SKM-1 (cell line): ENCODE measurements at regions not wholly inside any gene's neighbourhood (a gene's known extent, or its start where the extent isn't known, plus 50 kb on each side); places are given as distances from the start of the nearest gene placed in this dataset.

Experiments used
- DNase-seq: peaks from one replicate; lab custom pipeline; 2025; ENCODE audit not compliant: unreplicated experiment; lab: John Stamatoyannopoulos, UW

DNA sequence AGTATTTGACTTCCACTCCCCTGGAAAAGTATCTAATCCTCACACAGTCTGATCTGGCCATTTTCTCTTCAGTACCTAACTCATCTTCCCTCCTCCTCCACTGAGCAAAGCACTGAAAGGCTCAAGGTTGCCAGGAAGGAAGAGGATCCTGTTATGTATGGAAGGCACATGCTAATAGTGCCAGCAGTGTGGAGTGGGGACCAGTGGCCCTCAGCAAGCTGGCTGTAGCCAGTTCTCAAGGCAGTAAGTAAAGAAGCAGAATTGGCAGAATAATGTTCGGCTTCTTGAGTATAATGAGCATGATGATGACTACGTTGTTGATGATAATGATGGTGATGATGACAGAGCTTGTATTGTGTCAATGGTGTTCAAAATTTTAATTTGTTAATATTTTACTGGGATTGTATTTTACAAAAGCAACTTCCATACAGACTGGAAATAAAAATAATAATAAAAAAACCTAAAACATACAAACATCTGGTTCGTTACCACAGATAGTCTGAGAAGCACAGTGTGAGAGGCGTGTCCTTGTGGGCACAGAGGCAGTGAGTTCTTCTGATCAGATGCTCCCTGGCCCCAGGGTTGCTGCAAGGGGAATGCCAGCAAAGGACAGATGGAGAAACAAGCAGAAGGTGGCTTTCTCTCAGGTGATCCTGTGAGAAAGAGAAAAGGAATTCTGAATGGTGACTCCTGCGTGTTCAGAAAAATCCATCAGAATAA is 528.8 kb downstream of the CMPK2 start:
- no peak for DNase-seq

DNA sequence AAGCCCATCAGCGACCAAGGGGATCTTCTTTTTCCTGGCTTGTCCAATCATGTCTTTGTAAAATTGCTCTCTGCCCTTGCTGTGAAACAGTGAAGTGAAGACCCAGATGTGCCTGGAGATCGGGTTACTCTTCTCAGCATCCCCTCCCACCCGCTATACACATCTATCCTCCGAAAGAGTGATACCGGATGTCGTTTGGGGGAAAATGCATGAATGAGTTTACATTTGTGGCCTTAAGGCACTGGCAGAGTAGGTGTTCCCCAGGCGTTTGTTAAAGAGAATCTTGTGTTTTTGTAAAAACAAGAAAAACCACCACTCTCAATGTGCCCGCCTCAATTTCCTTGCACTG is 528.3 kb downstream of the CMPK2 start:
- DNase-seq = no peak

DNA sequence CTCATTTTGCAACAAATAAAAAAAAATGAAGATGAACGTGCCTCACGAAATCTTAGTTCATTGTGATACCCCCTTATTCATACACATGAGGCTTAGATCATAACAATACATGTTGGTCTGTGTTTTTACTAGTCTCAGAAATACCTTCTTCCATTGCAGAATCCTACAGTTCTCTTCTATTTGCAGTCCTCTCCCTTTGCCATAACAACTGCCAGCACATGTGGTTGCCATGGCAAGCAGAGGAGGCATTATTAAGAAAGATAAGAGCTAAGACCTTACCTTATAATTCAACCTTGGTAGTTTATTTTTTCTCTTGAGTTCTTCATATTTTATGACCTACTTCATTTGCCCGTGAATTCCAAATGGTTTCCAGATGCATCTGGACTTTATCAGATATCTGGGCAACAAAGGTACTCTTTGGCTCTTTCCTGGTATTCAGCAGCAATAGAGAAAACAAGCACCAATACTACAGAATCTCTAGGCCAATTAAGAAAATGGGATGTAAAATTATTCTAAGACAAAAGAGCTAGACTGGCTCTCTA is 524.0 kb downstream of the CMPK2 start:
- DNase-seq = no peak

DNA sequence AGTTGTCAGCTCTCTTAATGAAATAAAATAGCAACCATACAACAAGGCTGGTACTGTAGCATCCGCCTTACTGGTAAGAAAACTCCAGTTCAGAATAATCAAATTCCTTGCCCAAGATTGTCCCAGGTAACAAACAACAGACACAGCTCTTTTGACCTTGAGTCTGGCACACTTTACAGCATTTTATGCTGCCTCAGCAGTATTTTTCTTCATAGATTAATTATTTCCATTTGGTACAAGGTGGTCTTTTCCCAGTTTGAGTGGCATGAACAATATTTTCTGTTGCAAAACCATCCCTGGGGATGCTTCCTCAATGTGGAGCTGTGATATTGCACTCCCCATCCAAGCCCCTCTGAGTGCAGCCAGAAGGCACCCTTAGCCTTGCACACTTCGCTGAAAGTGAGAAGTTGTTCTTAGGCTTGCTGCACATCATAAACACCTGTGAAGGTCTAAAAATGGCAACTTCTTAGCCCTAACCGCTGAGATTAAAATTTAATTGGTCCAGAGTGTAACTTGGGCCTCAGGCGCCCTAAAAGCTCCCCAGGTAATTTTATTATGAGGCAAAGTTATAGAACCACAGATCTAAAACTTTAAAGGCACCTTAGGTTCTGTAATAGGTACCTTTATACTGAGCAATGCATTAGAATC is 523.3 kb downstream of the CMPK2 start:
- DNase-seq = no peak

DNA sequence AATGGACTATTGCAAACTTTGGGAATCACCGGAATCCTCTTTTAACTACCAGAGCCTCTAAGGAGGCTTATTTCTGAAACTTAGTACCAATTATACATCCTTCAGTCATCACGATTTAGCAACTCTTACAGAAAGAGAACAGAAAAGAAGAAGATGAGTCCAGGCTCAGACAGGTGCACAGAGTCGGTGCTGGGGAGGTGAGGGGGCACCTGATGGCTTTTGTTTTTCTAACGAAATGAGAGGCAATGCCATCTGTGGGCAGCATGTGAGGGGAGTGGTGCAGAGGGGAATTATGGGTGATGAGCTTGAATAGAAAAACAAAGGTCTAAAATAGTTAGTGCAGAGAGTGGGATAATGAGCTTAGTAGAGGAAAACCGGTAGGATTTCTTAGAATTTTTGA is 522.6 kb downstream of the CMPK2 start:
- no peak for DNase-seq

DNA sequence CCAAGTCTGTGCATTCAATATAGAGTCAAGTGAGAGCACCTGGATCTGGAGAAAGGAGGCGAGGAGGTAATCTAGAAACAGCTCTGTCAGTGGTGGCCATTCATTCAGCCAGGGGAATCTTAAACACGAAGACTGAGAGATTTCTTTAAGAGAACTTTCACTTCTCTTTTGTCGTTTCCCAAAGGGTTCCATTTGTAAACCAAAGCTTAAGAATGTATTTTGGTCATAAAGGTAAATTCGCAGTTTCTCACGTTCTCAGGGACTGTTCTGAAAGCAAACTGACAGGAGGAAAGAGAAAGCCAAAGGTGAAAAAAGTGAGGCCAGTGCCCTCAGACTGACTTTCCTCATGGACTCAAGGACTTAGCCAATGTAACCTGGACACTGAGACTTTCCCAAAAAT is 513.5 kb downstream of the CMPK2 start:
- DNase-seq = no peak

DNA sequence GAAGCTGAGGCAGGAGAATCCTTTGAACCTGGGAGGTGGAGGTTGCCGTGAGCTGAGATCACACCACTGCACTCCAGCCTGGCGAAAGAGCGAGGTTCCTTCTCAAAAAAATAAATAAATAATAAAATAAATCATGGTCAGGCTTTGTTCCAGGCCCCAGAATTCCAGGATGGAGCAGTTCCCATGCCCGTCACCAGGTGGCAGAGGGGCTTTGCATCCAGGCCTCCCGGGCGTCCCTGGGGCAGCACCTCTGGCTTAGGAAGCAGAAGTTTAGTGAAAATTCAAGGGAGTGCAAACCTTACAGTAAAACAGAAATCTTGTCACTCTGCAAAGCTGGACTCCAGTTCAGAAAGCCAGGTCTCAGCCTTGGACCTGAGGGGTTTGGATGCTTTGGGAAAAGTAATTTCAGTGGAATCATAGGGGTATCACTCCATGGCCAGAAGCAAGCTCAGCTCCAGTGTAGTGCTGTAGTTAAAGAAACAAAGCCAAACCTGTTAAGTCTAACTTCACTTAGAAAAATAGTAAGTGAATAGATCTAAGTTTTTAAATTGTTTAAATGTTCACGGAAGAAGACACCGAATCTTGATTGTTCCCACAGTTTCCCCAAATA is 512.7 kb downstream of the CMPK2 start:
- no peak for DNase-seq

DNA sequence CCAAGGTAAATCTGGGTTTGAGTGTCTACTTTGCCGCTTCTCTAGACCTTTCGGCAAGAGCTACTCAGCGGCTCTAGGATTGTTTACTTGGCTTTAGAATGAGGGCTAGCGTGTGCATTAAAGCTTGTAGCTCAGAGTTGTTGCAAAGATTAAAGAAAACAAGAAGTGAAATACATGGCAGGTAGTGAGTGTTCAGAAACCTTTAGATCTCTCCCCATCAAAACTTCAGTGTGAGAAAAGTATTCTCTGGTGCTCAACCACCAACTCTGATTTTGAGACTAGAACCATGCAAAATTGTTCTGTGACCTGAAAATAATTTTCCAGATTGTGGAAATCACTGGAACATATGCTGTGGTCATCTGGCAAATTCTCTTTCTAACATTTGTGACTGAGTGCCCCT is 512.0 kb downstream of the CMPK2 start:
- DNase-seq = no peak

DNA sequence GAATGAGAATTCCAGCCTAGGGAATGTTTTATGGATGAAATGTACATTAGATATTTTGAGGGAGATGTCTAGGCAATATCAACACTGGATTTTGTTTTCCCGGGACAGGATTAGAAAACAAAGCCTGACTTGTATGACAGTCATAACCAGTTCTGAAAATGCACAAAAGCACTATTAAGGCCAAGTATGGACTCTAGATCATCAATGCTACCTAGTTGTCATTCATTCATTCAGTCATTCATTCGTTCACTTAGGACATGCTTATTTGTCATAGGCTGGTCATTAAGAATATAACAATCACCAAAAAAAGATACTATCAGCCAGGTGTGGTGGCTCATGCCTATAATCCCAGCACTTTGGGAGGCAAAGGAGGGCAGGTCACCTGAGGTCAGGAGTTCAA is 511.2 kb downstream of the CMPK2 start:
- DNase-seq = no peak

DNA sequence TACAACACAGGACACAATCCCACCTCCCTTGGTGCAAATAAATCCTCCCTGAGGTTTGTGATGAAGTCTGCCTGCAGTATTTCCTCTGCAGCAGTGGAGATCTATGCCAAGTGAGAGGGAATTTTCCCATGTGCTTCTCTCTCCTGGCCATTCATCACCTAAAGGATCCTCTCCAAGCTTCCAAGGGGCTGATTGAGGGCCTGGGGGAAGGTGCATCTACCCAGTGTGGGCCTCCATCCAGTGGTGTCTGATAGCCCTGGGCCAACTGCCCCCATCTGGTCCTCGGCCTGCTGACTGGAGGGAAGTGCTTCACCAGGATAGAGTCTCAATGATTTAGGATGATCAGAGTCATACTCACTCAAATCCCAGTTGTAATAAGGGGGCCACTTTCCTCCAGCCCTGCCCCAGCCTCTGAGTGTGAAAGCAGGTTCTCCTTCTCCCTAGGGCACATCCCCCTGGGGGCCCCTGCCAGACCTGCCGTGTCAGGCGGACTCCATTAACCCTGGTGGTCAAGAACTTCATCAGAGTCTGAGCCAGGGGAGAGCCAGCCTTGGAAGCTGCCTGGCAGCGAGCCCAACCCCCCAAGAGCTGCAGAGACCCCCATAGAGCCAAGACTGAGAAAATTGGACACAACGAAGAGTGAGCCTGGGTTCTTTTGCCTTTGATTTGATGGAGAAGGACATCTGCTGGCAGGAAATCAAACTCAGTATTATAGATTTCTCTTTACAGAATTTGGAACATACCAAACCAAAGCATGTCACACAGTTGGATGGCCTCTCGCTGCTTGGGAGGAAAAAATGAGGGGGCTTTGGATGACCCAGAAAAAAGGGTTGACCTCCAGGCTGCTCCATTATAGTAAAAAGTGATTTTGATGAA is 509.6 kb downstream of the CMPK2 start:
- DNase-seq = no peak

DNA sequence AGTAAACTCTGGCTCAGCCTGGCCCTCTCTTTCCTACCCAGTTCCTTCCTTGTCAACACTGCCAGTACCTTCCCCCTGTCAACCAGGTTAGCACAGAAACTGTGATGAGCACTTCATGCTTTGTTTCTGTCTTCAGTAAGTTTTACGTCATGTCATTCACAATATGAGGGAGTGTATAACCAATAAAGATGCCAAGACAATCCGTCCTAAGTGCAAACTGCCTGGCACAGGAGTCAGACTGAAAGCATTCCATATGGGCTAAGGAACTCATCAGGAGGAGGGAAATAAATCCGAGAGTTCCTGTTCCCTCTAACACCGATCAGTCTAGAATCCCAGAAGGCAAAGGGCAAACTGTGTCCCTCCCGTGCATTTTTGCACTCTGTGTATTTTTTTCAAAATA is 507.2 kb downstream of the CMPK2 start:
- DNase-seq = no peak

DNA sequence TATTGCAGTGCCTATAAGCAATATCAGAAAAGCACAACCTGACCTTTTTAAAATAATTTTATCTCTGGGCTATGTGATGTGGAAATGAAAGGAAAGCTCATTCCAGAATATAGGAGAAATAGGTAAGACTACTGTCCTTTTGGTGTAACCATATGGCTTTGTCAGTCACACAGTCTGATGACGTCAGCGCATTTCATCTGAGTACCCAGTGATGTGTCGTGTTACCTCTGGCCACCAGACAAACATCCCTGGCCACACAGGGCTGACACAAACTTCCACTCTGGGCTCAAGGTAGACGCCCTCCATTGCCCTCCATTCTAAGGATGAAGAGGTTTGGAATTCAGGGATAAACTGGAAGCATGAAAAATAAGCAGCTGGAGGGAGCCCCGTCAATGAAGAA is 506.7 kb downstream of the CMPK2 start:
- DNase-seq = no peak

DNA sequence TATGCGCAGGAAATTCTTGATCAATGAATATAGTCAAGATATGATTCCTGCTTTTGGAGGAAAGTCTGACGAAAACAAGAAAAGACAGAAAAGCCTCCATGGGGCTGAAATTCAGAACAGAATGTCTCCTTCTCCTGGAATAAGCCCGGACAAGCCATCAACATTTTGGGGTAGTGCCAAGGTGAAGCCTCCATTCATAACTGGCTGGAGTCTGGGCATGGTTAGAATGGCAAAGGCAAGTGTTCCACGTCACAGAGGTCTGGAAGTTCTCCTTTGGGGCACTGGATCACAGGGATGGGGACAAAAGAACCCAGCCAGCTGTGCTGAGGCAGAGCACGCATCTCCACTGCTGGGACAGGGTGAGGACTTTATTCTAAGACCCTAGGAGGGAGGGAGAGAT is 505.7 kb downstream of the CMPK2 start:
- DNase-seq = no peak

DNA sequence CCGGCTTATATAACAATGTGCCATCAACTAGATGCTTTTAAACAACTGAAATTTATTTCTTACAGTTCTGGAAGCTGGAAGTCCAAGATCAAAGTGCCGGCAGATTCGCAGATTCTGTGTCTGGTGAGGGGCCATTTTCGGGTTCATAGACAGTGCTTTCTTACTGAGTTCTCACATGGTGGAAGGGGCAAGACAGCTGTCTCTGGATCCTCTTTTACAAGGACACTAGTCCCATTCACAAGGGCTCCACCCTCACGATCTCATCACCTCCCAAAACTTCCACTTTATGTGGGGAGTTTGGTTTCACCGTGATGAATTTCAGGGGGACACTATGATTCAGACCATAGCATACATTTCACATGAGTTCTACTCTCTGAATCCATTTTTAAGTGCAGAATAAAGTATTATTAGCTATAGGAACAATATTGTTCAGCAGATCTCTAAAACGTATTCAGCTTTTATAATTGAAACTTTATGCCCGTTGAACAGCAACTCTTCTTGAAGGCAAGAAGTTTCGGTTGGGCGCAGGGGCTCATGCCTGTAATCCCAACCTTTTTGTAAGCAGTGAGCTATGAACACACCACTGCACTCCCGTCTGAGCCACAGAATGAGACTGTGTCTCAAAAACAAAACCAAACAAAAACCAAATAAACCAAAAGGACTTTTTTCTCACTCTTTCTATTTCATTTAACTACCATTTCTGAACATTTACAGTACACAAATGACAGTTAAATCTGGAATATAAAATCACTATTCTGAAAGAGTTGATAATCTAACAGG is 502.8 kb downstream of the CMPK2 start:
- DNase-seq = no peak

DNA sequence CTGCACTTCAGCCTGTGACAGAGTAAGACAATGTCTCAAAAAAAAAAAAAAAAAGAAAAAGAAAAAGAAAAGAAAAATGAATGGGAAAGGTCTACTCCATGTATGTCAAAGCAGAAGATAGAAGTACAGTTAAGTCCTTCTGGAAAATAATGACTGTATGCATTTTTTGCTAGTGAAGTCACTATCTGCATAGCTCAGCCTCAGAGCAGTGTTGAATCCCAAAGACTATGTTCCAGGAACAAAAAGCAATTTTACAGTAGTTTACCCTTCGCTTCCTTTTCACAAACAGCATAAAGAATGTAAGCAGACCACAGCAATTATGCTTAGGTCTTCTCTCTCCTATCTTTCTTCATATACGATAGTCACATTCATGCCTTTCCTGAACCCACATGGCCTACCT is 497.4 kb downstream of the CMPK2 start:
- no peak for DNase-seq

DNA sequence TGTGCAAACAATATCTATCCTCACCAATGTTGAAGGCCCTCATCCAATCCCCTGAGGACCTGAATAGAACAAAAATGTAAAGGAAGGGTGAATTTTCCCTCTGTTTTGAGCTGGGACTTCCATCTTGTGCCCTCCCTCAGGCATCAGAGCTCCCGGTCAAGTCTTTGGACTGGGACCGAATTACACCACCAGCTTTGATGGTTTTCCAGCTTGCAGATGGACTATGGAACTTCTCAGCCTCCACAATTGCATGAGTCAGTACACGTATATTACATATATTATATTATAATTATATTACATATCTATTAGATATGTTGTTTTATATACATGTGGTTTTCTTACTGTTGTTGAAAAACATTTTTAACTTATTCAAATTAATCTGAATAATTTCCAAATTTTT is 496.4 kb downstream of the CMPK2 start:
- DNase-seq = no peak

DNA sequence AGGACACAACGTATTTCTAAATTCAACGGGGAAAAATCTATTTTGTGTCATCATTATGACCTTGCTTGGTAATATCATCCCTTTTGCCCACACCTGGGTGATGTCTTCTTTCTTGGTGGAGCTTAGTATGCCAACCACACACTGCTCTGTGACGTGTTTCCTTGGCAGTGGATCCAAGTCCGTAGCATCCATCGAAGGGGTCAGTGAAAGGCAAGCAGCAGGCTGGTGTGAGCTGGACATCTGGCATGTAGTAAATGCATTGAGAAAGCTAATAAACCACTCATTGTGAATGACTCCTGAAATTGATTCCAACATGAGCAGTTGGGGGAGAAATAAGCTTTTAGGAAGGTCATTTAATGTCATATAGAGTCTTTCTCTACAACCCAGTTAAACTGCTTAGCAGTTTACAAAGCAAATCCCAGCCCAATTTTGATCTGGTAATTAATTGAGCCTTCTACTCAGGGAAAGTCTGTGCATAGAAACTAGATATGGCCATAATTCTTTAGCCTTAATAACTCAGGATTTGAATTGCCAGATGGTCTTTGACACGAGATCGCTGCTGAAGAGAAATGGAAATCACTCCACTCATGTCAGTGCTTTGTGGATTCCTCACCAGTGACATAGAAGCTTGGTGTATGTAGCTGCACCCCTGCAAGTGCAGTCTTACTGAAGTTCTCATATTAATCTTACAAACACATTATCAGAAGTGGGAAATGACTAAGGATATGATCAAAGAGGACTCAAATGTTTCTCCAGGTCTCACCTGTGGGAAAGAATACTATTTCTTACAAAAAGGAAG is 494.8 kb downstream of the CMPK2 start:
- DNase-seq = no peak

DNA sequence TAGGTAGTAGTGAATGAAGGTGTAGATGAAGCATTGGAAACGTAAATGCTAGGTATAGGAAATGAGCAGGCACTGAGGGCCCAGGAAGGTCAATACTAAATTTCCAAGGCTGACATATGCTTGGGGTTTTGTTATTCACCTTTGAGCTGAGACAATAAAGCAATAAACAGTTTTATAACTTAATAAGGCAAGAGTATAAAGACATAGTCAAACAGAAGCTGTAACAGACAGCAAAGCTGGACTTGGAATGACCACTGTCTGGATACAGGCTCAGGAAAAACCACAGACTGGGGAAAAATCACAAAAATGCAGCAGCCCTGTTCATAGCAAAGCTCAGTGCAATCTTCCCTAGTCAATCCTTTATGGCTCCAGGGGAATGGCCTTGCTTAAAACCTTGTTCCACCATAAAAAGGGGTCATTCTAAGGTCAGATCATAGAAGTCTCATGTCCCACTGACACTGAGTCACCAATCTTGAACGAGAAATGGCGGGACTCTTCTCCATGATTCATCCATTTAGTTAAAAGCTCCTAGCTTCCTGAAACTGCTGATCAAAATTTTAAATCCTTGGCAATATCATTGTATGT is 493.3 kb downstream of the CMPK2 start:
- no peak for DNase-seq

DNA sequence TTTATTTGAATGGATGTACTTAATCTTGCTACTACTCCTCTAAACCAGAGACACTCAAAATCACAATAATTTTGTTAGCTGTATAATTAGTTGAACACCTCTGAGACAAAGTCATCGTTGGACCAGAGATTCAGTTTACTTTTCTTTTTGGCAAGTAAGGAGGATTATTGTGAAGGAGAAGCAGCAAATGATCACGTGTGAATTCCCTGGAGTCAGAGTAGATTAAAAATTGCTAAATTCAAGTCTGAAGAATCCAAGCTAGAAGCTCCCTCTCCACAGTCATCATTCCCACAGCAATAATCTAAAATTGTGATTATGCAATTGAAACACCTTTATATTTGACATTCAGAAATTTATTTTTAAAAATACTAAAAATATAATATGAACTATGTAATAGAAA is 484.4 kb downstream of the CMPK2 start:
- DNase-seq = no peak

DNA sequence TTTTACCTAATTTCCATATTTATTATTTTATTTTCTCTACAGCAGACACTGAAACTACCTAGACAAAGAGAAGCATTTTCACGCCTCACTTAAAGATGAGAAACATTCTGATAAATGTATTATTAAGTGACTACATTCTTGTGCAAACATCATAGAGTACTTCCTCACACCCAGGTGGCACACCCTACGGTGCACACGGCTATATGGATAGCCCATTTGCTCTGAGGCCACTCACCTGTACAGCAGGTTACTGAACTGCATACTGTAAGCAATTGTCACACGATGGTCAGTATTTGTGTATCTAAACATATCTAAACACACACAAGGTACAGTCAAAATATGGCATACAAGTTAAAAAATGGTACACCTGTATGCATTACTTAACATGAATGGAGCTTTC is 481.4 kb downstream of the CMPK2 start:
- DNase-seq = no peak
